K562 (cell line): ENCODE measurements at regions not wholly inside any gene's neighbourhood (a gene's known extent, or its start where the extent isn't known, plus 50 kb on each side); places are given as distances from the start of the nearest gene placed in this dataset.

ENCODE experiments used
- ATAC-seq: fragments of 200-7000 bp; cut with Tn5 transposase; 3 replicates; pipeline ENCODE4 v1.9.1; 2020; ENCODE audit warnings: moderate library complexity
- BruUV-seq: library from RNA; stranded (reverse); fragments of 400-500 nt; replicated peaks from 2 replicates; lab custom pipeline; 2021; lab: Mats Ljungman, UMichigan
- CTCF ChIA-PET: fragments of 300-600 bp; formaldehyde crosslinking; extraction: SDS; loops from one replicate; lab custom pipeline; 2021; ENCODE audit warnings: low intra/inter-chr PET ratio; lab: Yijun Ruan, JAX
- POLR2A ChIA-PET: fragments of 300-600, 350-650 bp; sonication (Branson Sonifier 250); formaldehyde crosslinking; extraction: SDS; loops from one replicate; lab custom pipeline; 2021; ENCODE audit warnings: antibody characterized with exemption, inconsistent platforms; lab: Yijun Ruan, JAX
- DNase-seq, 4 experiments: peaks; one replicate each; pipeline versions ENCODE4 v3.0.0 to v3.0.0-alpha.2; 2011 to 2018; ENCODE audit warnings: low spot score in 3 of 4, mixed read lengths in 3 of 4; ENCODE audit errors: extremely low read depth in 1 of 4
- FAIRE-seq: peaks from 2 replicates; lab custom pipeline; 2011; peaks lifted over from hg19 to GRCh38; lab: Jason Lieb, UNC
- H2AFZ ChIP-seq: 2 replicates; pipeline ENCODE4 v1.6.0; 2011; ENCODE audit warnings: low read depth, low read length, control low read depth, inconsistent platforms
- H3K27ac ChIP-seq: fragments of 200-600 bp; 3 replicates; pipeline ENCODE4 v1.8.0; 2011; ENCODE audit warnings: low read depth, mild to moderate bottlenecking, control low read depth, inconsistent platforms, low read length, moderate library complexity, mixed read lengths; ENCODE audit errors: extremely low read depth
- H3K27me3 ChIP-seq, 2 experiments: fragments of 300-600 bp in 1 of 2; 2 replicates in 1 of 2; 3 replicates in 1 of 2; pipeline versions ENCODE4 v1.6.0 to v1.8.0; 2011; ENCODE audit warnings: inconsistent platforms in 2 of 2, low read length in 2 of 2, mild to moderate bottlenecking in 1 of 2, mixed read lengths in 1 of 2, moderate library complexity in 1 of 2; ENCODE audit not compliant: control insufficient read depth in 2 of 2, insufficient read depth in 2 of 2
- H3K36me3 ChIP-seq: fragments of 300-600 bp; 3 replicates; pipeline ENCODE4 v1.8.0; 2011; ENCODE audit warnings: mild to moderate bottlenecking, low read length, inconsistent platforms; ENCODE audit not compliant: control insufficient read depth, insufficient read depth
- H3K4me1 ChIP-seq, 2 experiments: fragments of 200-600 bp in 1 of 2; replicated peaks in 1 of 2; 2 replicates in 1 of 2; 3 replicates in 1 of 2; pipeline versions ENCODE4 v1.5.1 to v1.8.0; 2011; ENCODE audit warnings: inconsistent platforms in 2 of 2, low read length in 2 of 2, mild to moderate bottlenecking in 1 of 2, mixed read lengths in 1 of 2, moderate library complexity in 1 of 2; ENCODE audit not compliant: control insufficient read depth in 2 of 2, insufficient read depth in 2 of 2
- H3K4me2 ChIP-seq: 2 replicates; pipeline ENCODE4 v1.6.1; 2011; ENCODE audit warnings: low read length, control low read depth, inconsistent platforms, mixed read lengths; ENCODE audit not compliant: insufficient read depth
- H3K4me3 ChIP-seq: fragments of 200-600 bp; sonication (generic), shearing (Covaris generic); 2 replicates; pipeline ENCODE4 v1.5.1; 2016; ENCODE audit warnings: control low read depth, inconsistent platforms
- H3K79me2 ChIP-seq: fragments of 200-600 bp; 3 replicates; pipeline ENCODE4 v1.8.0; 2011; ENCODE audit warnings: low read length, inconsistent platforms; ENCODE audit not compliant: control insufficient read depth, insufficient read depth
- H3K9ac ChIP-seq, 2 experiments: 2 replicates each; pipeline versions ENCODE4 v1.6.0 to v1.6.1; 2011; ENCODE audit warnings: low read depth in 2 of 2, low read length in 2 of 2, control low read depth in 1 of 2, inconsistent platforms in 1 of 2, mild to moderate bottlenecking in 1 of 2, mixed read lengths in 1 of 2; ENCODE audit not compliant: insufficient read depth in 1 of 2
- H3K9me1 ChIP-seq: one replicate; pipeline ENCODE4 v1.6.0; 2011; ENCODE audit warnings: inconsistent platforms, mild to moderate bottlenecking, low read length, moderate library complexity; ENCODE audit not compliant: control insufficient read depth, insufficient read depth
- H3K9me3 ChIP-seq: replicated peaks from 2 replicates; pipeline ENCODE4 v1.5.1; 2011; ENCODE audit warnings: low read depth, low read length, inconsistent platforms; ENCODE audit not compliant: control insufficient read depth, insufficient read depth
- H4K20me1 ChIP-seq: replicated peaks from 2 replicates; pipeline ENCODE4 v1.6.1; 2011; ENCODE audit warnings: low read length, inconsistent platforms, mixed read lengths; ENCODE audit not compliant: control insufficient read depth, insufficient read depth
- ARID2 ChIP-seq: fragments of 450-650 bp; IDR thresholded peaks from 2 replicates; pipeline ENCODE4 v1.6.1; 2017; ENCODE audit warnings: antibody characterized with exemption, mild to moderate bottlenecking
- ATF6 ChIP-seq: sonication (generic); formaldehyde crosslinking; IDR thresholded peaks from 2 replicates; pipeline ENCODE4 v1.4.0; 2020; ENCODE audit warnings: mild to moderate bottlenecking, missing genetic modification reagents
- BRD9 ChIP-seq: fragments of 450-650 bp; IDR thresholded peaks from 2 replicates; pipeline ENCODE4 v1.6.1; 2018; ENCODE audit warnings: low read depth; ENCODE audit not compliant: partially characterized antibody
- BRF1 ChIP-seq: IDR thresholded peaks from 3 replicates; pipeline ENCODE4 v1.6.1; 2011; ENCODE audit warnings: borderline replicate concordance, mild to moderate bottlenecking; ENCODE audit not compliant: insufficient read length; ENCODE audit errors: extremely low read depth
- E2F4 ChIP-seq: sonication (generic); formaldehyde crosslinking; IDR thresholded peaks from 2 replicates; pipeline ENCODE4 v1.8.0; 2022; ENCODE audit warnings: mild to moderate bottlenecking, low read depth, missing genetic modification reagents
- HDGF ChIP-seq: fragments of 450-650 bp; IDR thresholded peaks from 2 replicates; pipeline ENCODE4 v1.6.1; 2016
- ILK ChIP-seq: fragments of 450-650 bp; IDR thresholded peaks from 2 replicates; pipeline ENCODE4 v1.6.1; 2016; ENCODE audit warnings: missing genetic modification characterization, low read depth, mild to moderate bottlenecking, missing compliant biosample characterization, moderate library complexity, borderline replicate concordance
- JUND ChIP-seq, 2 experiments: IDR thresholded peaks; 2 replicates in 1 of 2; 3 replicates in 1 of 2; pipeline ENCODE4 v1.6.1; 2011; ENCODE audit warnings: borderline replicate concordance in 2 of 2, low read depth in 2 of 2, low read length in 2 of 2, improper control_type of control experiment in 1 of 2, missing biosample characterization in 1 of 2, missing genetic modification characterization in 1 of 2, missing genetic modification reagents in 1 of 2
- L3MBTL2 ChIP-seq: fragments of 450-650 bp; IDR thresholded peaks from 2 replicates; pipeline ENCODE4 v1.6.1; 2016; ENCODE audit warnings: mild to moderate bottlenecking, moderate library complexity
- LARP7 ChIP-seq: fragments of 450-650 bp; IDR thresholded peaks from 2 replicates; pipeline ENCODE4 v1.6.1; 2016
- PRDM10 ChIP-seq: fragments of 450-650 bp; IDR thresholded peaks from 2 replicates; pipeline ENCODE4 v1.6.1; 2018; ENCODE audit not compliant: partially characterized antibody
- PRMT5 ChIP-seq: sonication (generic); formaldehyde crosslinking; IDR thresholded peaks from 2 replicates; pipeline ENCODE4 v1.5.0; 2020; ENCODE audit warnings: missing genetic modification reagents
- ZNF274 ChIP-seq: IDR thresholded peaks from 2 replicates; pipeline ENCODE4 v1.6.1; 2011; ENCODE audit warnings: low read depth, mild to moderate bottlenecking, low read length, moderate library complexity, borderline replicate concordance
- ZNF780A ChIP-seq: fragments of 250-450 bp; sonication (Bioruptor Pico); IDR thresholded peaks from 2 replicates; pipeline ENCODE4 v1.5.0; 2021; ENCODE audit warnings: mild to moderate bottlenecking
- WGBS: fragments of 100-300 bp; shearing (Covaris generic); methylation state at CpG from one replicate; pipeline ENCODE4 v1.1.6; 2016; ENCODE audit warnings: low coverage, mixed read lengths; ENCODE audit not compliant: insufficient coverage; ENCODE audit errors: missing lambda C conversion rate; 5-methylcytosine and 5-hydroxymethylcytosine counted together
- in situ Hi-C: fragments of 300-500 bp; cut with MboI; formaldehyde crosslinking; loops from 4 replicates; pipeline ENCODE4 v1.15.0; 2018; ENCODE audit warnings: inconsistent platforms, mixed read lengths
- intact Hi-C: fragments of 100-400 bp; cut with micrococcal nuclease; formaldehyde crosslinking; loops from 2 replicates; pipeline ENCODE4 v1.14.2; 2022
- TF ChIP-seq, protein P1 (sequence below): fragments of 250-450 bp; sonication (Bioruptor Pico); IDR thresholded peaks from 2 replicates; pipeline ENCODE4 v1.5.0; 2021

DNA sequence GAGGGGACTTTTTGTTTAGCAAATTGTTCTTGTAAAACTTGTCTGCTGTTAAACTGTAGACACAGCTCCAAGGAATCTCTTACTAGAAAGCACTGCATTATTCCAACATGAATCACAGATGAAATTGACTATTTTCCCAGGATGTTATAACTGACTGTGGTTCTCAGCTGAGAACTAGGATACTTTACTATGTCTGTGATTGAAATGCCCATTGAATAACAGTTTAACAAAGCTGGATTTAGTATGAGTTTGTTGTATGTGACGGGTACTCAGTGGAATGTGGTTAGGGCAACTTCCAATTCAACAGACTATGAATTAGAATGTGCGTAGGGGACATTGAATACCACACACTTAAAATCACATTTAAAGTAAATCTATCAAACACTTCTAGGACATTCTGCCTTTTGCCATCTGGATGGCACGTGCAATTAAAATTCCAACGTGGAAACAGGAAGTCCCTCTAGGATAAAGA is 193.4 kb upstream of the PREP start:
- in situ Hi-C loops = no loop called here
- WGBS = 4% methylated on average over 4 of the region's 4 CpGs
- no TSS peak for BruUV-seq
- ATAC-seq (no peak), FAIRE-seq (no peak), DNase-seq (no peak)
- Histone ChIP-seq H2AFZ (no peak overlapping the region), H4K20me1 (no peaks in the 10 kb centered on the region), H3K36me3 (no peaks in the 10 kb centered on the region), H3K27me3 (peaks cover 0 to 4% of the 10 kb centered on the region in 2 experiments; a peak in 2 of 5 replicates), H3K27ac (no peak overlapping the region), H3K9me3 (no peaks in the 10 kb centered on the region), H3K4me1 (peaks cover 0 to 2% of the 10 kb centered on the region in 2 experiments; a peak in 2 of 5 replicates), H3K9ac (no peak overlapping the region), H3K79me2 (no peaks in the 10 kb centered on the region), H3K9me1 (no peaks in the 10 kb centered on the region), H3K4me3 (no peak overlapping the region), H3K4me2 (no peak overlapping the region)
- intact Hi-C loops = no loop called here
- ChIA-PET POLR2A (no interaction called here), CTCF (no interaction called here)
- TF ChIP-seq PRMT5 (no peak), BRF1 (no peak), ZNF780A (CRISPR knock-in tag) (no peak), E2F4 (no peak), ZNF274 (no peak), ILK (tag) (no peak), HDGF (no peak), L3MBTL2 (no peak), PRDM10 (no peak), JUND (IDR thresholded peaks at IDR 0.05; ENCODE audit: borderline replicate concordance, low read depth, low read length) (no peak), JUND (tag; IDR thresholded peaks at IDR 0.05; ENCODE audit: borderline replicate concordance, low read depth, low read length) (no peak), BRD9 (no peak), LARP7 (no peak), ATF6 (no peak), ARID2 (no peak)
- TF ChIP-seq, protein P1, sequence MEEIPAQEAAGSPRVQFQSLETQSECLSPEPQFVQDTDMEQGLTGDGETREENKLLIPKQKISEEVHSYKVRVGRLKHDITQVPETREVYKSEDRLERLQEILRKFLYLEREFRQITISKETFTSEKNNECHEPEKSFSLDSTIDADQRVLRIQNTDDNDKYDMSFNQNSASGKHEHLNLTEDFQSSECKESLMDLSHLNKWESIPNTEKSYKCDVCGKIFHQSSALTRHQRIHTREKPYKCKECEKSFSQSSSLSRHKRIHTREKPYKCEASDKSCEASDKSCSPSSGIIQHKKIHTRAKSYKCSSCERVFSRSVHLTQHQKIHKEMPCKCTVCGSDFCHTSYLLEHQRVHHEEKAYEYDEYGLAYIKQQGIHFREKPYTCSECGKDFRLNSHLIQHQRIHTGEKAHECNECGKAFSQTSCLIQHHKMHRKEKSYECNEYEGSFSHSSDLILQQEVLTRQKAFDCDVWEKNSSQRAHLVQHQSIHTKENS (CRISPR knock-in tag) = no peak
